ENCODE measurements at regions not wholly inside any gene's neighbourhood (a gene's known extent, or its start where the extent isn't known, plus 50 kb on each side); places are given as distances from the start of the nearest gene placed in this dataset.

GRCh38 chr20:7189231-7189630 is 421.7 kb downstream of the BMP2 start:
- Histone ChIP-seq H3K4me2 (ENCODE audit: low read depth, low read length) (no peak overlapping the region), H3K27me3 (replicated peaks; ENCODE audit: insufficient read depth, low read length) (no peaks in the 10 kb centered on the region), H3K4me1 (ENCODE audit: low read length) (no peaks in the 10 kb centered on the region), H3K36me3 (replicated peaks; ENCODE audit: insufficient read depth, low read length) (no peaks in the 10 kb centered on the region), H3K9ac (ENCODE audit: low read length) (no peak overlapping the region), H3K9me2 (replicated peaks; ENCODE audit: insufficient read depth, low read length) (no peaks in the 10 kb centered on the region), H3K4me3 (ENCODE audit: low read length) (no peak overlapping the region), H2AFZ (ENCODE audit: low read length) (no peak overlapping the region), H3K27ac (ENCODE audit: low read length) (no peak overlapping the region), H3K79me2 (ENCODE audit: low read length) (no peaks in the 10 kb centered on the region), H3K9me3 (replicated peaks; ENCODE audit: insufficient read depth, low read length) (no peaks in the 10 kb centered on the region), H3F3A (ENCODE audit: insufficient read depth, low read length) (no peaks in the 10 kb centered on the region), H4K20me1 (ENCODE audit: insufficient read depth, low read length) (no peaks in the 10 kb centered on the region)
- TF ChIP-seq CTCF (IDR thresholded peaks at IDR 0.05; ENCODE audit: low read length) (no peak), EZH2phosphoT487 (IDR thresholded peaks at IDR 0.05; ENCODE audit: low read length) (no peak), EZH2 (optimal IDR thresholded peaks at IDR 0.05; ENCODE audit: low read depth, low read length) (no peak)
- no peak for DNase-seq

- Histone ChIP-seq H3K4me2 (ENCODE audit: low read depth, low read length) (no peak overlapping the region), H4K20me1 (ENCODE audit: insufficient read depth, low read length) (no peaks in the 10 kb centered on the region), H3F3A (ENCODE audit: insufficient read depth, low read length) (no peaks in the 10 kb centered on the region), H3K4me3 (ENCODE audit: low read length) (no peak overlapping the region), H3K4me1 (ENCODE audit: low read length) (no peaks in the 10 kb centered on the region), H3K27ac (ENCODE audit: low read length) (no peak overlapping the region), H3K9me2 (replicated peaks; ENCODE audit: insufficient read depth, low read length) (no peaks in the 10 kb centered on the region), H3K36me3 (replicated peaks; ENCODE audit: insufficient read depth, low read length) (no peaks in the 10 kb centered on the region), H3K27me3 (replicated peaks; ENCODE audit: insufficient read depth, low read length) (no peaks in the 10 kb centered on the region), H3K9ac (ENCODE audit: low read length) (no peak overlapping the region), H3K9me3 (replicated peaks; ENCODE audit: insufficient read depth, low read length) (no peaks in the 10 kb centered on the region), H2AFZ (ENCODE audit: low read length) (no peak overlapping the region), H3K79me2 (ENCODE audit: low read length) (no peaks in the 10 kb centered on the region)
- no peak for DNase-seq
- no peak for TF ChIP-seq CTCF (IDR thresholded peaks at IDR 0.05; ENCODE audit: low read length)
Observed at GRCh38 chr20:7193681-7194080, 426.2 kb downstream of the BMP2 start.

- no peaks in the 10 kb centered on the region for H3K9me3 ChIP-seq (replicated peaks; ENCODE audit: insufficient read depth, low read length)
- no peaks in the 10 kb centered on the region for H3K27me3 ChIP-seq (replicated peaks; ENCODE audit: insufficient read depth, low read length)
- no peak overlapping the region for H3K4me2 ChIP-seq (ENCODE audit: low read depth, low read length)
- H3K4me1 ChIP-seq (ENCODE audit: low read length): no peaks in the 10 kb centered on the region
- TF ChIP-seq CTCF (IDR thresholded peaks at IDR 0.05; ENCODE audit: low read length) (no peak), EZH2 (optimal IDR thresholded peaks at IDR 0.05; ENCODE audit: low read depth, low read length) (no peak), EZH2phosphoT487 (IDR thresholded peaks at IDR 0.05; ENCODE audit: low read length) (no peak)
- no peak overlapping the region for H3K27ac ChIP-seq (ENCODE audit: low read length)
- H3K79me2 ChIP-seq (ENCODE audit: low read length): no peaks in the 10 kb centered on the region
- H3K9ac ChIP-seq (ENCODE audit: low read length): no peak overlapping the region
- no peaks in the 10 kb centered on the region for H4K20me1 ChIP-seq (ENCODE audit: insufficient read depth, low read length)
- H3K9me2 ChIP-seq (replicated peaks; ENCODE audit: insufficient read depth, low read length): no peaks in the 10 kb centered on the region
- no peaks in the 10 kb centered on the region for H3K36me3 ChIP-seq (replicated peaks; ENCODE audit: insufficient read depth, low read length)
- no peak overlapping the region for H2AFZ ChIP-seq (ENCODE audit: low read length)
- H3F3A ChIP-seq (ENCODE audit: insufficient read depth, low read length): no peaks in the 10 kb centered on the region
- no peak for DNase-seq
- H3K4me3 ChIP-seq (ENCODE audit: low read length): no peak overlapping the region
Observed at GRCh38 chr20:7195704-7196103, 428.2 kb downstream of the BMP2 start.
